AML-193 (cell line): ENCODE measurements at regions not wholly inside any gene's neighbourhood (a gene's known extent, or its start where the extent isn't known, plus 50 kb on each side); places are given as distances from the start of the nearest gene placed in this dataset.

Experiments
- DNase-seq, 2 experiments: peaks; one replicate each; lab custom pipeline; 2025; lab: John Stamatoyannopoulos, UW

- no peak for DNase-seq
These were observed 136.6 kb upstream of the RARB start for GRCh38 chr3:25291481-25291905.

GRCh38 chr3:25292036-25292435, 136.0 kb upstream of the RARB start:
- no peak for DNase-seq

GRCh38 chr3:25292595-25292994, 135.5 kb upstream of the RARB start:
- no peak for DNase-seq

- DNase-seq: no peak
These were observed 134.3 kb upstream of the RARB start for GRCh38 chr3:25293736-25294135.

GRCh38 chr3:25294169-25294805, 133.8 kb upstream of the RARB start:
- DNase-seq: peak; percentile 8 to 20

- DNase-seq: no peak
These were observed 130.1 kb upstream of the RARB start for GRCh38 chr3:25297667-25298585.

- no peak for DNase-seq
These were observed 127.9 kb upstream of the RARB start for GRCh38 chr3:25300141-25300540.

GRCh38 chr3:25304916-25305315, 123.1 kb upstream of the RARB start:
- DNase-seq: no peak

GRCh38 chr3:25306066-25306465, 122.0 kb upstream of the RARB start:
- DNase-seq: no peak

- no peak for DNase-seq
These were observed 121.4 kb upstream of the RARB start for GRCh38 chr3:25306705-25307104.

GRCh38 chr3:25313286-25313685, 114.8 kb upstream of the RARB start:
- DNase-seq: no peak

- DNase-seq: no peak
These were observed 103.0 kb upstream of the RARB start for GRCh38 chr3:25324954-25325655.

GRCh38 chr3:25335356-25335755, 92.7 kb upstream of the RARB start:
- DNase-seq: no peak

GRCh38 chr3:25338158-25338725, 89.8 kb upstream of the RARB start:
- no peak for DNase-seq

- DNase-seq: no peak
These were observed 88.8 kb upstream of the RARB start for GRCh38 chr3:25339225-25339624.

- no peak for DNase-seq
These were observed 83.4 kb upstream of the RARB start for GRCh38 chr3:25344670-25345069.

- DNase-seq: no peak
These were observed 79.0 kb upstream of the RARB start for GRCh38 chr3:25349095-25349494.

- DNase-seq: no peak
These were observed 78.0 kb upstream of the RARB start for GRCh38 chr3:25349828-25350724.

GRCh38 chr3:25350725-25351114, 77.3 kb upstream of the RARB start:
- DNase-seq: no peak

GRCh38 chr3:25354071-25354470, 74.0 kb upstream of the RARB start:
- no peak for DNase-seq
